ENCODE measurements at regions not wholly inside any gene's neighbourhood (a gene's known extent, or its start where the extent isn't known, plus 50 kb on each side); places are given as distances from the start of the nearest gene placed in this dataset.

- peaks cover 3% of the 10 kb centered on the region for H3K9me3 ChIP-seq (ENCODE audit: severe bottlenecking)
- peaks cover 15% of the 10 kb centered on the region for H3K27me3 ChIP-seq (ENCODE audit: insufficient read depth, low read depth, severe bottlenecking)
- DNase-seq, result no peak
- H3K4me3 ChIP-seq (ENCODE audit: low read depth, low read length), result no peak overlapping the region
- H3K27ac ChIP-seq, result no peak overlapping the region
- TF ChIP-seq CTCF (IDR thresholded peaks at IDR 0.05; ENCODE audit: low read depth, low read length), result no peak
- no peaks in the 10 kb centered on the region for H3K36me3 ChIP-seq
Measured at GRCh38 chr11:122538060-122538459, 117.5 kb upstream of the UBASH3B start.

- H3K27ac ChIP-seq, result no peak overlapping the region
Measured at GRCh38 chr11:122524898-122525297, 130.6 kb upstream of the UBASH3B start.

GRCh38 chr11:122523846-122524805, 131.4 kb upstream of the UBASH3B start:
- Histone ChIP-seq H3K36me3 (no peaks in the 10 kb centered on the region), H3K4me3 (ENCODE audit: low read depth, low read length) (no peak overlapping the region), H3K27me3 (ENCODE audit: insufficient read depth, low read depth, severe bottlenecking) (peaks cover 55% of the 10 kb centered on the region), H3K9me3 (ENCODE audit: severe bottlenecking) (no peaks in the 10 kb centered on the region), H3K27ac (no peak overlapping the region)
- no peak for DNase-seq
- no peak for TF ChIP-seq CTCF (IDR thresholded peaks at IDR 0.05; ENCODE audit: low read depth, low read length)

More at GRCh38 chr11:122524898-122525297, 130.6 kb upstream of the UBASH3B start:
- H3K9me3 ChIP-seq (ENCODE audit: severe bottlenecking), result no peaks in the 10 kb centered on the region
- H3K36me3 ChIP-seq, result no peaks in the 10 kb centered on the region
- no peak for DNase-seq
- peaks cover 49% of the 10 kb centered on the region for H3K27me3 ChIP-seq (ENCODE audit: insufficient read depth, low read depth, severe bottlenecking)
- TF ChIP-seq CTCF (IDR thresholded peaks at IDR 0.05; ENCODE audit: low read depth, low read length), result no peak
- no peak overlapping the region for H3K4me3 ChIP-seq (ENCODE audit: low read depth, low read length)

- Histone ChIP-seq H3K27me3 (ENCODE audit: insufficient read depth, low read depth, severe bottlenecking) (peaks cover 58% of the 10 kb centered on the region), H3K27ac (no peak overlapping the region), H3K4me3 (ENCODE audit: low read depth, low read length) (no peak overlapping the region), H3K9me3 (ENCODE audit: severe bottlenecking) (no peaks in the 10 kb centered on the region), H3K36me3 (no peaks in the 10 kb centered on the region)
- TF ChIP-seq CTCF (IDR thresholded peaks at IDR 0.05; ENCODE audit: low read depth, low read length), result no peak
- no peak for DNase-seq
Measured at GRCh38 chr11:122521626-122522025, 133.9 kb upstream of the UBASH3B start.

GRCh38 chr11:122517403-122518379, 137.8 kb upstream of the UBASH3B start:
- TF ChIP-seq CTCF (IDR thresholded peaks at IDR 0.05; ENCODE audit: low read depth, low read length), result no peak
- no peak overlapping the region for H3K27ac ChIP-seq

More at GRCh38 chr11:122517403-122518379, 137.8 kb upstream of the UBASH3B start:
- peak; percentile 54 for DNase-seq
- Histone ChIP-seq H3K9me3 (ENCODE audit: severe bottlenecking) (no peaks in the 10 kb centered on the region), H3K36me3 (no peaks in the 10 kb centered on the region), H3K27me3 (ENCODE audit: insufficient read depth, low read depth, severe bottlenecking) (peaks cover 64% of the 10 kb centered on the region), H3K4me3 (ENCODE audit: low read depth, low read length) (no peak overlapping the region)
